ENCODE measurements at regions not wholly inside any gene's neighbourhood (a gene's known extent, or its start where the extent isn't known, plus 50 kb on each side); places are given as distances from the start of the nearest gene placed in this dataset.

DNA sequence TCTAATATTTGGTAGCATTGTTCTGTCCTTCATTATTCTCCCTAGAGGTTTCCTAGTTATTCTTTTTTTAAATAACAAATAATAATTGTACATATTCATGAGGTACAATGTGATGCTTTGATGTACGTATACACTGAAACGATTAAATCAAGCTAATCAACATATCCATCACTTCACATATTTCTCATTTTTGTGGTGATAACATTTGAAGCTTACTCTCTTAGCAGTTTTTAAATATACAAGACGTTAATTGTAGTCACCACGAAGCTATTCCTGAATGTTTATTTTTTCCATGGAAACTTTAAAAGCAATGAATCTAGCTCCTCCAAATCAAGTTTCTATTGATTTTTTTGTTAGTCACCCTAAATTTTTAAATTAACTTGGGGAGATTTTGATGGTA is 81.1 kb upstream of the PRNP start:
- TF ChIP-seq, protein P1, sequence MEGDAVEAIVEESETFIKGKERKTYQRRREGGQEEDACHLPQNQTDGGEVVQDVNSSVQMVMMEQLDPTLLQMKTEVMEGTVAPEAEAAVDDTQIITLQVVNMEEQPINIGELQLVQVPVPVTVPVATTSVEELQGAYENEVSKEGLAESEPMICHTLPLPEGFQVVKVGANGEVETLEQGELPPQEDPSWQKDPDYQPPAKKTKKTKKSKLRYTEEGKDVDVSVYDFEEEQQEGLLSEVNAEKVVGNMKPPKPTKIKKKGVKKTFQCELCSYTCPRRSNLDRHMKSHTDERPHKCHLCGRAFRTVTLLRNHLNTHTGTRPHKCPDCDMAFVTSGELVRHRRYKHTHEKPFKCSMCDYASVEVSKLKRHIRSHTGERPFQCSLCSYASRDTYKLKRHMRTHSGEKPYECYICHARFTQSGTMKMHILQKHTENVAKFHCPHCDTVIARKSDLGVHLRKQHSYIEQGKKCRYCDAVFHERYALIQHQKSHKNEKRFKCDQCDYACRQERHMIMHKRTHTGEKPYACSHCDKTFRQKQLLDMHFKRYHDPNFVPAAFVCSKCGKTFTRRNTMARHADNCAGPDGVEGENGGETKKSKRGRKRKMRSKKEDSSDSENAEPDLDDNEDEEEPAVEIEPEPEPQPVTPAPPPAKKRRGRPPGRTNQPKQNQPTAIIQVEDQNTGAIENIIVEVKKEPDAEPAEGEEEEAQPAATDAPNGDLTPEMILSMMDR (IDR thresholded peaks at IDR 0.05) = no peak
- TF ChIP-seq POLR2A (IDR thresholded peaks at IDR 0.05) = no peak
